HG02870 (cell line): ENCODE measurements at regions not wholly inside any gene's neighbourhood (a gene's known extent, or its start where the extent isn't known, plus 50 kb on each side); places are given as distances from the start of the nearest gene placed in this dataset.

Source experiments
- ATAC-seq: cut with Tn5 transposase; IDR thresholded peaks from one replicate; pipeline ENCODE4 v1.9.1; 2021; ENCODE audit warnings: mild to moderate bottlenecking, moderate library complexity; ENCODE audit not compliant: unreplicated experiment

DNA sequence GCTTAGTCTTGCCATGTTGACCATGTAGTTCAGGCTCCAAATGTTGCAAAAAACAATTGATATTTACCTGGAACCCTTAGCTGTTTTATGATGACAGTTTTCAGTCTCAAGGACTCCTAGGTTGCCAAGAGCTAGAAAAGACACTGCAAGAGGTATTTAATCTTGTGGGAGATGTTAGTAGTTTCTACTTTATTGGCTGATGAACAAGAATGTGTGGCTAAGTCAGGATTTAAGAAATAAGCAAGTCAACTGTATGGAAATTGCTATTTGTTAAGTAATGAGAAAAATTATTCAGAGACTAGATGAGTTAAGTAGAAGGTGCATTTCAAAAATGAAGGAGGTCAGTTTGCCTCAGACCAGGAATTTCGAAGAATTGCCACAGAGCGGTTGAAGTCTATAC is 639.7 kb upstream of the USP24 start:
- no peak for ATAC-seq

DNA sequence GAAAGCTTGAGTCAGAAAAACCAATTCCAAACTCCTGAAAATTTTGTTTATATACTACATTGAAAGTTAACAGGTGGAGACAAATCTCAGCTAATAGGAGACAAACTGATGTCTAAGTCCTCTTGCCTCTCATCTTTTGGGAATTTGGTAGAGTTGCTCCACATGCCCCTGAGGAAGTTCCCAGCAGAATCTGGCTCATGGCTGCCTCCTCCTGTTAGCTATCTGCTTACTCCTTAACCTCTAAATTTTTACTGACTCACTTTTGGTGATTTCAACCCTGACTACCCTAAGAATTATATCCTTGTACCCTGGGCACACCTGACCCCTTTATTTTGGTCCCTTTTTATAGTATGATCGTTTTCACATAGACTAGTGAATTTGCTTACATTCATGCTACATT is 633.7 kb upstream of the USP24 start:
- no peak for ATAC-seq

DNA sequence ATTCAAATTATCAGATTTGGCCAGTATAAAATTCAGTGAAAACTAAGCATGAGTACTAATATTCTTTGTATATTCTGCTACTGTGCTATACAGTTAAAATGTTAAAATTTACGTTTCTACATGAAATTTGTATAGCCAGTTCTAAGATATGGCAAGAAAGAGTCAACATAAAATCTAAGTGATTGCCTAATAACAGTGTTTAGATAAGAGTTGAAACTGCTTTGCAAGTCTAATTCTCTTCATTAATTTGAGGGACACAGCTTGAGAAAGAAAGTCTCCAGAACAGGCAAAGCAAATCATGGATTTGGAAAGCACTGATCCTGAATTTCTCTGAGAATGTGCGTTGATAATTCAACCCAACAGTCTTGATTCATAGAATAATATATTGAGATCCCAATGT is 630.9 kb upstream of the USP24 start:
- ATAC-seq = no peak

DNA sequence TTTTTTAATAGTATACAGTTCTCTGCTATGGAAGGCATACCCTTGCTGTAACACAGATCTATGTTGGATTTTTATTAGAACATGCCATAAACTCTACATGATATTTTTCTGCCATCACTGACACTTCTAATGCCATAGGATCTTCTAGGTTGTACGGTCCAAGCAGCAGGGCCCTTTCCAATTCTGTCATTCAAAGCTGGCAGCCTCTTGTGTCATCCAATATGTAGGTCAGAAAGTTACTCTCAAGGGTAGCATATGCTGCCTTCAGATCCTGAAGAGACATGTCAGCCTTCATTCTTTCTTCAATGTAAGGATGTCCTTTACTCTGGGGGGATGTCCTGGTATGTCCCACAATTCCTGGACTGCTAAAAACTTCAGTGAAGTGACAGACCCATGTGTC is 629.2 kb upstream of the USP24 start:
- no peak for ATAC-seq

DNA sequence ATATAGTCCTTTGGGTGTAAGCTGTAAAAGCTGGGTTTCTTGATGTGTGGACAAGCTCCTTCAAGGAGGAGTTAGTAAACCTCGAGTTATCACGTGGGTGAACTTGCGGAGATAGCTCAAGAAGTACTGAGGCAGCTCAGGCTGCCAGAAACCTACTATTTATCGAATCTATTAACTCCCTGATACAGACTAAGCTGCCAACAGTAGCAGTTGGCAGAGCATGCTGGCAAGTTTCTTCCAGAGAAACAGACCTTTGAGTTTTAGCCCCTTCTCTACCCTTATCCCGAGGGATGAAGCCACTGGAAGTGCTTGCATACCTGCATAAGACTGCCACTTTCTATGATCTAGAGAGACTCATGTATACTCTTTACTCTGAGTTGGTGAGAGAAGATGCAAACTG is 624.5 kb upstream of the USP24 start:
- ATAC-seq = no peak

DNA sequence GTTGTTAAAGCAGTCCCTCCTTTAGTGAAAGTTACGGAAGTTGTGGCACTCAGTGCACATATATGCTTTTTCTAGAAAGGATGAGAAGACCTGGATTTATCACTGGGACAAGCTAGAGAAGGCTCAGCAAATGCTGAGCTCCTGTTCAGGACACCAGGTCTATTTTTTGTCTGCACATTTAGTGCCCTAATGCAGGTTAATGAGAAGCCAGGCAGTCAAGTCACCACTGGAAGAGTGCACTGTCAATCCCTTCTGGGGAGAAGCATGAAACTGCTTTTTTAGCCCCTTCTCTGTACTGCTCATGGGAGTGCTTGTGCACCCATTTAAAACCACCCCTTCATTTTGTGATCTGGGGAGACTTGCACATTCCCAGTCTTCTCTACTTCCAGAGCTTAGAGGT is 624.1 kb upstream of the USP24 start:
- no peak for ATAC-seq

DNA sequence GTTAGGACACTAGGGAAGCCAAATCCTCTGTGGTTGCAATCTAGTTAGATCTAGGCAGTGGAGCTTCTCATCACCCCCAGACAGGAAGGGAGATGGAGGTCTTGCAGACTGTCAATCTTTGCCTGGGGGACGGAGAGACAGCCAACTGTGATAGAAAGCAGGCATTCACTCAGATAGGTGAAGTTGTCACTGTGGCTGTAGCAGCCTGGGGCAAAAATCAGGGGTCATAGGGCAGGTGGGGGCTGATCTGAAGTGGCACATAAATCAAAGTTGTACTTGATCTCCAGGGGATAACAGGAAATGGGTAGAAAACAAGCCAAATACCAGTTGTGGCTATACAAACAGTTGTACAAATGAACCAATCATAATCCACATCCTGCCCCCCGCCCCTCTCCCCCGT is 620.9 kb upstream of the USP24 start:
- ATAC-seq = no peak

DNA sequence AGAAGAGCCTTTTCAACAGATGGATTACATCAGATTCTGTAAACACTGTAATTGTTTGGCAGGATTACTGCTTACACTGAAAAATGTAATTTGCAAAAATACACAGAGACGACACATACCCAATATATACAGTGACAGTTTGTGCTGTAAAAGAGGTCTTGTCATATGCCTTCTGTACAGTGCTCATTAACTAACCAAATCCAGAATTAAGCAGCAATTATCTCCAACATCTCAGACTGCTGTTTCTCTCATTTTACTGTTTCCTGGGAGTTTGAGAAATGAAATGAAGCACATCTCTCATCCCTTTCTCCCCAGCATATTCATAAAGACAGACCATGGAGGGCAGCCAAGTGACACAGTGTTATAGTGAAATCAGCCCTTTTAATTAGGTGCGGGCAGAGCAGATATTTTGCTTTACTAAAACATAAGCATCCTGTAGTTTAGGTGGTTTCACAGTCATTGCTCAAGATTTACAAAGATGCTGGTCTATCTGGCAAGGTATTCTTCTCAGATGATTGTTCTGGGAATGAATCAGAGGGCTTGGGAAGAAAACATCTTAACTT is 618.4 kb upstream of the USP24 start:
- ATAC-seq = no peak

DNA sequence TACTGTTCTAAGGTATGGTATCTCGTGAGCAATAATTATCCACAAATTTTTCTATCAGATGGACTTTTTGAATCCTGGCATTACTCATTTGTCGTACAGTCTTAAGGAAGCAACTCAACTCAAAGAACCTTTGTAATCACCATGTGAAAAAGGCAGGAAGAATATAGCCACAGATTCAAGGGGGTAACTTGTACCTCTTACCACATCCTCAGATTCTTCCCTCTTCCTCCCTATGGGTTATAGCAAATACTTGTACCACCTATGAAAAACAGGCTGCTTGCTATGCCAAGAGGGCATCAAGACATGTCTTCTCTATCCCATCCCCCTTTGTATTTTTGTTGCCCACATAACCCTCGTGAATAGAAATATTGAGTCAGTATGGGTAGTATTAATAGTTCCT is 616.6 kb upstream of the USP24 start:
- no peak for ATAC-seq

DNA sequence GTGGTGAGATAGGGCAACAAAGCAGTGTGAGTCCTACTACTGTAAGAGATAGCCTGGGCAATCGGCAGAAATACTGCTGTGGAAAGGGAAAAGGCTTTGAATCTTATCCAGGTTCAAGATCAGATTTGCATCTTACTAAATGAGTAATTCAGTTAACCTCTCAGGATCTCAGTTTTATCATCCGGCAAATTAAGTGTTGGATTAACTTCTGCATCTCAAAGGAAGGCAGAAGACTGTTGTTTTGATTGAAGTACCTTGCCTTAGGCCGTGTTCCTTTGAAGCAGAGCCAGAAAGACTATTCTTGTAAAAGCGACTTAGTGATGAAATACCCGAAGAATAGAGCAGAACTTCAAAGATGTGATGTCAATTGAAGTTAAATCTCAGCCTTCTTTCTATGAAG is 612.9 kb upstream of the USP24 start:
- no peak for ATAC-seq

DNA sequence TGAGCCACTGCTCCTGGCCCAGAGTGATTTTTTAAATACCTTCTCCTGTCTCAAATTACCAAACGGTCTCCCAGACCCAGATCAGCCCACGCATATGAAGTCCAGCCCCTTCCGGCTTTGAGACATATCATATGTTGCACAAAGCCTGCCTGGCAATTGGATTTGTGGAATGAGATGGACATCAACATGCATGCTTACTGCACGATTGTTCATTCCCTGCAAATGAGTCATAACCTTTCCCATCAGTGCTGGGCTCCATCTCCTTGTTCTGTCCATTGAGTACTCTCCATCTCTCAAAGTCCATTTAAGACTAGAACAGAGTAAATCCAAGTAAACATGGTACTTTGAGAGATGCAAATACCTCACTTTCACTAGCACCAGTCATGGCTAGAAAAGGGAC is 612.2 kb upstream of the USP24 start:
- no peak for ATAC-seq

DNA sequence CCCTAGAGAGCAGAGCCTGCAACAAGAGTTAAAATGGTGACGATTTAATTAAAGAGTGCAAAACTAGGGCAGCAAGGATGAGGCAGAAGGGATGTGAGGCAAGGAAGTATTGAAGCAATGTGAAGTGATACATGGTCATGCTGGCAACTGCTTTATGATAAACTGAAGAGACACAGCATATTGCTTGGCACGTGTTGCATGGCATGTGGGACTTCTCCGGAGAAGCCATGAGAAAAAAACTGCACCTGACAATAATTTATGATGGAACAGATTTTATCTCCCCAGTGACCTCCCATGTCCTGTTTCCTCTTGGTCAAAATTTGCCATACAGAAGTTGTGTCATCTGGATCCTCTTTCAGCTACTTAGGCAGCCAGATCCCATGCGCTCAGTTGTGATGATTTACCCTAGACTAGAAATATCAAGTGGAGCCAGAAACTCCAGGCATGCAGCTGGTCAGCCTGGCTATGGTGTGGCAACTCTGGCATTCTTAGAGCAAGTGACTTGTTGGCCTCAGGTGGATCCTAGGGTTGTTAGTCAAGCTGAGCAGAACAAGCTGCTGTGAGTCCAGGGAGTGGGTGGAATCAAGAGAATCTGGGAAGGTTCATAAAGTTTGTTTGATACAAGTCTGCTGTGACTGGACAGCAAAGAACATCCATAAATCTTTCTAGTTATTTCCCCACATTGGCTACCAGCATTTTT is 611.4 kb upstream of the USP24 start:
- ATAC-seq = no peak

DNA sequence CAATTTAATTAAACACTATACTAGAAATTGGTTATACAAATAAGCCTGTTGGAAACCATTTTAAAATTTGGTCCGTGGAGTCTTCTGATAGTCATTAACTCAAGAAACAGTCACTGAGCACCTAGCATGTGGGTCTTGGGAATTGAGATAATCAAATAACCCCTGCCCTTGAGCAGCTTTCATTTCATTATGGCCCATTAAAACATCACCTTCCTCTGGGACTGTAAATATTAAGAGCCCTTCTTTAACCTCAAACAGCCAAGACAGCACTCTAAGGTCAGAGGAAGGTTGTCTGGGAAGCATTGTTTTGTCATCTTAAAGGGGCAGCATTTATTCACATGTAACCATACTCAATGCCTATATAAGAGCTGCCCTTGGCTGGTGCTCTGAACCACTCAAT is 610.3 kb upstream of the USP24 start:
- ATAC-seq = no peak

DNA sequence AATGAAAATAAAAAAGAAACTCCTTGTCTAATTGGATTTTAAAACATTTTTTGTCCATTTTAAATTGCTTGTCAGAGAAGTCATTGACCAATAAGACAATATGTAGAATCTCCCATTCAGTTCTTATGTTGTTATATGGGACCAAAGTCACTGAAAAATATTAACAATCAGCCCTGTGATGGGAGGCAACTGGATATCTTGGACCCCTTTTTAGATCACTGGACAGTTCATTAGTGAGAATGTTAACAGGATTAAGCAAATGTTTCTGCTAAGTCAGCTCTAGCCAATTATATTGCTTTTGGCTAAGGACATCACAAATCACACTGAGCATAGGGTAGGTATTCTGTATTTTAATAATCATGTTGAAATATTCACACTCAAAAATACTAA is 609.1 kb upstream of the USP24 start:
- no peak for ATAC-seq

DNA sequence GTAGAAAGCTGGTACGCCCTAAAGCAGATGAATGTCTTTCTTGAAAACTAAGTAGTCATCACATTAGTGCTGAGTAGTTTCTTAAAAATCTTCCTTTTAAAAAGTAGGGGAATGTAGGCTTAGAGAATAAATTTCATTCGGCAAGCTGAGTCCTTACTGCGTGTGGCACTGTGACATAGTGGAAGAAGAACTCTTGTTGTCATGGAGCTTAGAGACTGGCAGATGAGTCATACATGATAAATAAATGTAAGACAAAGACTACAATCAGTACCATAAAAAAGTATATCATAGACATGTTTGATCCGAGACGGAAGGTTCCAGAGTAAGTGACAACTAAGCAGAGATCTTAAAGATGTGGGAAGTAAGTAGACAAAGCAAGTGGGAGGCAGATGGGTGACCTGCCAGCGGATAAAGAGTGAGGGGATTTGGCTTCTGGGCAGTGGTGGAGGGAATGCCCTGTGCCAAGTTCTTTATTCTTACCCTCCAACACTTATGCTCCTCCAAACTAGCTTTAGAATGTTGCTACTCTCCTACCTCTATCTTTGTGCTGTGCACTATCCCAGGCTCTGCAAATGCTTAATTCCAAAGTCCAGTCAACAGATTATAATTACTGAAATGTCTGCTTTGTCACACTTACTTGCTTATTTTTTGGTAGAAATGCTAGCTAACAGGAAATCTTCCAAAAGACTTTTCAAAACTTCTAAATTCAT is 608.5 kb upstream of the USP24 start:
- ATAC-seq = no peak

DNA sequence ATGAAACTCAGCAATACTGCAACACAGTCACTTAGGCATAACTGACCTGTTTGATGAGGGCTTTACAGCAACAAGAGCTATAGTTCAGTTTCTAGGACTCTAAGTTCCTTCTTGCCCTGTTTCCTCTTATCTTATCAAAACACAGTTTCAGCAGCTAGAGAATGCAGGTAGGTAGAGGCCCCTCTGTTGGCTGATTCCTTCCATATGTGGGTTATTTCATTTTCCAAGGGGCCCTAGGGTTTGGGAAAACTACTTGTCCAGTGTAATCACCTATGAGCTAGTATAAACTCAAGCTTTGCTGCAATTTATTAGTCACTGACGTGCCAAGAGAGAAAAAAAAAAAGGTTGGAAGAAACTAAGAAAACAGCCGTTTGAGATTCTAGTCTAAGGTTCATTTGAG is 607.7 kb upstream of the USP24 start:
- ATAC-seq = no peak

DNA sequence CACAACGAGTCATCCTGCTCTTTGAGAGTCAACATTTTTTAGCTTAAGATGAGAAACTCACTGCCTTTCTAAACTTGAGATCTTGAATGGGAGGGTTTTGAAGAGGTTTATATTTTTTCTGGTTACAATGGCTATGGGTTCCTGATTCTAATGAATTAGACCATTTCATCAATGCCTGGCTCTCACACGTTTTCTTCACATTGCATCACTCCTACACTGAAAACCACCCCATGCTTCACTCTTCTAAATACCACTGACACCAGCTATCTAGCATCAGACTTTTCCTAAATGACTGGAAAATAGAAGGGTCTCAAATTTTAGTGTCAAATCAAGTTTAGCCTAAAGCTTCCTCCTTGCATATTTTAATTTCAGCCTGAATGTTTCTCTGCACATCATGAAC is 606.1 kb upstream of the USP24 start:
- ATAC-seq = no peak

DNA sequence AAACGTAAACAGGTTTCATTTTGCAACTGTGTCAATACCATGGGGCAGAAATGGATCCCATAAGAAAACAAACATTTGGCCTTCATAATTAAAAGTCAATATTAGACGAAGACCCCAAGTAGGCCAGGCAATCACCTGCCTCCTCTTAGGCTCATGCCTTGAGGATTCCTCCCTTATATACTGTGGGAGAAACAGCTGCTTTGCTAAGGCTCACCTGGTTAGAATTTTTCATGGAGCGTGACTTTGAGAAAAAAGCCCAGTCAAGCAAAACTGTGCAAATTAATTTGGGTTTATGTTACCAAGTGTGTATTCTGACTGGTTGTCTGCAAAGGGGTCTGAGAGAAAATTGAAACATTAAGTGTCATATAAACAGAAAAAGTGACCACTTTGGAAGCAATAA is 605.3 kb upstream of the USP24 start:
- ATAC-seq = no peak

DNA sequence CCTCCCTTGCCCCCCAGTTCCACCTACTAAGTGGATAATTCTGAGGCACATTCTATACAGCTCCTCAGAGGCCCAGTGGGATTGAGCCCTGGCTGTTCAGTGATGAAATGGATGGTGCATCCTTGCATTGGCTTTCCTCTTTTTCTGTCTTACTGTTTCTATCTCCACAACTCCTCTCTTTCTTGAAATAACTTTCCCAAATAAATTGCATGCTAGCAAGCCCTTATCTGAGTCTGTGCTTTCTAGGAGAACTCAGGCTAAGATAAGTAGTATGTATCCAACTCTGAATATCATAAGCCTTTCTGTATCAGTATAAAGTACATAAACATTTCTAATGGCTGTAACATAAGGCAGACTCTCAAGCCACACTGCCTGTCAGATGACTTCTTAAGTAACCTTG is 603.8 kb upstream of the USP24 start:
- no peak for ATAC-seq

DNA sequence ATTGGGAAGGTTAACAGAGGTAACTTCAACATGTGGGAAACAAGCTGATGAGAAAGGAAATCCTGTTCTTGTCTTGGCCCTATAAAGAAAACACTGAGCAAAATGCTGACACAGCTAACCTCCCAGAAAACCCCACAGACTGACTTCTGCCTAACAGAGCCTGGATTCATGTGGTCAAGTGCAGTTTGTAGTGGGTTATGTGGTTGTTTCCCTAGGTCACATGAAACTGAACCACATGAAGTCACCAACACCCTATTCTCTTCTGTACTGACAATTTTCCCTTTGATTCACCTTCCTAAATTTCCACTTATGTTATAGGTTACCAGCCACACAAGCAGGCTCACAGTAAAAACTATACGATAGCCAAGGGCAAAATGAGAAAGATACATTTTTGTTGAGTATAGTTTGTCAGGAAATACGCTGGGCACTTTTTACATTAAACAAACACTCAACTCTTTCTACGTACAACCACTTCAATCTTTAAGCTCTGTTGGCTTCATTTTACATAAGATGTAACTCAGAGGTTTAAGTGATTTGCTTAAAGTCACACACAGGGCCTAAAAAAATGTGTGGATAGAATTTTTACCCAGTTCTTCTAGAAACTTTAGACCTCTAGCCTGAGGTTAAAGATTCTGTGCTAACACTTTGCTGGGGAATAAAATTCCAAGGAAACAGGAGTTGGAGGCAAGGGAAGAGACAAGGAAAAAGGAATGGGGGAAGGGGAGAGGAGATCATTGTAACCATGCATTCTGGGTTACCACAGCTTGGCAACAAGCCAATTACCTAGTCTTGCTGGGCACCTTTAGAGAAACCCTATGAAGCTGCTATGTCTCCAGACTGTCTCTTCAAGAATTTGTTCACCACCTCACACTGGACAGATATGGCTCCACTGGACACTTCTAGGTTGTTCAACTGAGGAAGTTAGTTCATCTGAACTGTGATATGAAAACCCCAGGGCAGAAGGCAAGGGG is 601.6 kb upstream of the USP24 start:
- ATAC-seq = no peak

DNA sequence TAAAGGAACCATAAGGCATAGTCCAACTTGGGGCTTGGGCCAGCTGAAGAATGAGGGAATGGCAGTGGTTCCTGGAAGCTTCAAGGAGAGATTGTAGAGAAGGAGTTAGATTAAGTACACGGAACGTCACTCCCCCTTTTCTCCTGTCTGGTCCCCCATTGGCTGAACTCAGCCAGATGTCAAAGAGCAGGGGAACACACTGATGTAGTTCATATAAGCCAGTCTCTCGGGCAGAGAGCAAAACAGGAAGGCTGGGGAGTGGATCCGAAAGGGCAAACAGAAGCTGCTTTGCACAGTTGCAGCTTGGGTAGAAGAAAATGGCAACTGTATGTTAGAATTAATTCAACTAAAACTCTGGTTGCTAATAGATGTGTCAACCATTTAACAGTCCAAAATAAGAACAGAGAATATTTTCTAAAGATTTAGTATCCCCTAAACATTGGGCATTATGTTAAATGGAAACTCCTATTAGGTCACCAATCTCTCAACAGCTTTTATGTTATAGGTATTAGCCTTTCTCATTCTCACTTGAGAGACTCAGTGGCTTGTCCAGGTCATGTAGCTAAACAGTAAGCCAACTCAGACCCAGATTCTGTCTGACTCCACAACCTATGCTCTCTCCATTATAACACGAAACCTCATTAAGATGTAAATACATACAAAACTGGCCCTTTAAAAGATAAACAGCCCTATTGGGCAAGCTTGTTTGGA is 600.7 kb upstream of the USP24 start:
- ATAC-seq = no peak
